Panc1 (cell line): ENCODE measurements at regions not wholly inside any gene's neighbourhood (a gene's known extent, or its start where the extent isn't known, plus 50 kb on each side); places are given as distances from the start of the nearest gene placed in this dataset.

ENCODE experiments used
- CTCF ChIP-seq: fragments of 450-650 bp; IDR thresholded peaks from 2 replicates; pipeline ENCODE4 v1.5.1; 2017; ENCODE audit warnings: mild to moderate bottlenecking
- POLR2AphosphoS5 ChIP-seq: IDR thresholded peaks from 2 replicates; pipeline ENCODE4 v1.6.1; 2012; ENCODE audit warnings: mild to moderate bottlenecking, low read depth, low read length, moderate library complexity
- REST ChIP-seq, 2 experiments: IDR thresholded peaks; 2 replicates each; pipeline ENCODE4 v1.6.1; 2011 to 2012; ENCODE audit warnings: low read depth in 2 of 2, control low read depth in 1 of 2, low read length in 1 of 2, mild to moderate bottlenecking in 1 of 2, moderate library complexity in 1 of 2; ENCODE audit not compliant: insufficient read depth in 1 of 2
- SIN3A ChIP-seq: IDR thresholded peaks from 2 replicates; pipeline ENCODE4 v1.6.1; 2012; ENCODE audit warnings: low read depth, mild to moderate bottlenecking, low read length, moderate library complexity, borderline replicate concordance; ENCODE audit not compliant: insufficient read depth
- TCF7L2 ChIP-seq: IDR thresholded peaks from 2 replicates; pipeline ENCODE4 v1.6.1; 2011; ENCODE audit warnings: mild to moderate bottlenecking, low read depth, low read length, inconsistent platforms

- TF ChIP-seq REST (IDR thresholded peaks at IDR 0.05; ENCODE audit: insufficient read depth in 1 of 2, low read depth in 2 of 2, low read length in 1 of 2) (no peak), POLR2AphosphoS5 (no peak), CTCF (no peak), TCF7L2 (no peak), SIN3A (no peak)
These were observed 133.6 kb upstream of the IER5L start for GRCh38 chr9:129311643-129312042.
